GM21526 (cell line): ENCODE measurements at regions not wholly inside any gene's neighbourhood (a gene's known extent, or its start where the extent isn't known, plus 50 kb on each side); places are given as distances from the start of the nearest gene placed in this dataset.

Source experiments
- ATAC-seq: cut with Tn5 transposase; IDR thresholded peaks from one replicate; pipeline ENCODE4 v1.9.1; 2021; ENCODE audit warnings: moderate library complexity; ENCODE audit not compliant: unreplicated experiment, low FRiP score

DNA sequence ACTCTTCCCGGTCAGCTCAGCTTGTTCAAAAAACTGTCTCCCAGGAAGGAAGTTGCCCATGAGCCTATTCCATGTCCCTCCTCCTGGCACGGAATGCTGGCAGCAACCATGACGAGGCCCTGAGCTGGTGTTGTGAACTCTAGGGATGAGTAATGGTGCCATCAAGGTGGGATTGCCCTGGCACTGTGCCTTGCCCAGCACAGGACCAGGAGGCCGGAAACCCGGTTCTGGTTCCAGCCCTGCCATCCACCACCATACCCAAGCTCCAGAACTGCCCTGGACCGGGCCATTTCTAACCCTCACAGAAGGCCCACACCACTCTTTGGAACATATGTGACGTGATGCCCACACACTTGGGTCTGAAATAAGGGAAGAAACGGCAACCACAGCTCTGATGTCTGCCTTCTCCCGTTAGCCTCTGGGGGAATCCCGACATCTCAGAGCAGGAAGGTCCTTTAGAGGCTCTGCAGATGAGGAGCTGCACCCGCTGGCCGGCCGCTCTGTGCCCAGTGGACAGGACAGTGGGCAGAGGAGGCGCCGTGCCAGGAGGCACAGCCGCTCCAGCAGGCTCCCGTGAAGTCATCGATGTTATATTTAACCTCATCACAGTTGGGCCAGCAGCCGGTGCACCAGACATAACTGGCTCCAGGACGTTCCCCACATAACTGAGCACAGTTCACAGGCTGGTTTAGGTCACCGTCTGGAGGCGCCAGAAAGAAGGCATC lies 462.1 kb upstream of the ID2 start:
- ATAC-seq: no peak

GRCh38 chr2:8222979-8223694 lies 458.7 kb upstream of the ID2 start:
- no peak for ATAC-seq

GRCh38 chr2:8223695-8224346 lies 458.0 kb upstream of the ID2 start:
- no peak for ATAC-seq

- no peak for ATAC-seq
Measured at GRCh38 chr2:8224347-8225190, 457.3 kb upstream of the ID2 start.

DNA sequence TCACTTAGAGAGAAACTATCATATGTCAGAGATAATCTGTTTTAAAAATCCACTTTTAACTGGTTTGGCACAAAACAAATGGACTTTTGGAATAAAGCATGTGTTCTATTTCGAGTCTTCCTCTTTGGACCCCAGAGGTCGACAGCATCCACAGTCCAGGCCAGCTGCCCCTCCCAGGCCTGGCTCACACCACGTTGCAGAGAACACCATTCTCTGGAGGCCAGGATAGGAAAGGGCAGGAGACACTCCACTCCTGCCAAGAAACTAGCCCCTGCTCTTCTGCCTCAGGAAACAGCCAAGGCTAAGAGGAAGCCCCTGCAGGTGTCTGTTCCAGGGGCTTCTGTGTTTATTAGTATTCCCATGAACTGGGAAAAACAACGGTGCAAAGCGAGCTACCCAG lies 456.6 kb upstream of the ID2 start:
- ATAC-seq: no peak

- no peak for ATAC-seq
Measured at GRCh38 chr2:8225798-8226197, 456.1 kb upstream of the ID2 start.

DNA sequence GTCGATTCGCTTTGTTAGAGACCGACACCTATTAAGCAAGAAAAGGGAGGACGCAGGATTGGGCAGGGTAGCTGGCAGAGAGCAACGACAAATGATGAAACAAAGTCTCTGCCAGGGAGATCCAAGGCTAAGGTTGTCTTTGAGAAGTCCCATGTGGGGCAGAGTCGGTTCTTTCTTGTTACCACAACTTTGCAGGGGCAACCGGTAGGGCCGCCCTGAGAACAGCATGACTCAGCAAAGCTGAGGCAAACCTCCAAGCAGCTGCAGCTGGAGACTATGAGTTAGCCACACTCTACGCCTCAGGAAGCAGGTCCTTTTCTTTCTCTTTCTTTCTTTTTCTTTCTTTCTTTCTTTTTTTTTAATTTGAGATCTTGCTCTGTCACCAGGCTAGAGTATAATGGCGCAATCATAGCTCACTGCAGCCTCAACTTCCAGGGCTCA lies 452.3 kb upstream of the ID2 start:
- peak; percentile 74 for ATAC-seq

GRCh38 chr2:8230466-8230865 lies 451.4 kb upstream of the ID2 start:
- no peak for ATAC-seq

DNA sequence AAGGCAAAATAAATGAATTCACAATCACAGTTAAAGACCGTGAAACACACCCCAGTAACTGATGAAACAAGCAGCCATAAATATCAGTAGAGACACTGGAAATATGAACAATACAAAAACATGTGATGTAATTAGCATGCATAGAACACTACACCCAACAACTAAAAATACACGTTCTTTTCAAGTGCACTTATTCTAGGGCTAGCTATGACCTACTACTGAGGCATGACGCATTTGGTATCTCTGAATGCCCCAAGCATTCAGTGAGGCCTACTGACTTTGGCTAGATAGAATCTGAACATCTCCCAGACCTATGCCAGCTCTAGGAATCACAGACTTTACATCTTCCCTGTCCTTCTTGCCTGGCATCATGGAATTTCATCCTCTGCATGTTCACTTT lies 450.0 kb upstream of the ID2 start:
- ATAC-seq: no peak

DNA sequence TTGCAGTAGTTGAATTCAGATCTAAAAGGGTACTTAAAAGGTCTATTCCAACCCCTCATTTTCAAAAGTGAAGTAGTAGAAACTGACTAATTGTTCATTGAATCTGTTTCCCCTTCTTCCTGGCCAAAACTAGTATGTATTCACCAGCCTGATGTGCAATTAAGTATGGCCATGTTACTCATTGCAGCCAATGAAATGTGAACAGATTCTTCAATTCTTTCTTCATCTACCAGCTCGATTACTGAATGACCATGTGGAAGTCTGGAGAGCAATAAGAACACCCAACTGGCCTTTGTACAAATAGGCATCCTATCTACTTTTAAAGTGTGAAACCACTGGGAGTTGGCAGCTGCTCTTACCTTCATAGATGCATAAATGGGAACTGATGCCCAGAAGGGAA lies 449.0 kb upstream of the ID2 start:
- ATAC-seq: no peak

DNA sequence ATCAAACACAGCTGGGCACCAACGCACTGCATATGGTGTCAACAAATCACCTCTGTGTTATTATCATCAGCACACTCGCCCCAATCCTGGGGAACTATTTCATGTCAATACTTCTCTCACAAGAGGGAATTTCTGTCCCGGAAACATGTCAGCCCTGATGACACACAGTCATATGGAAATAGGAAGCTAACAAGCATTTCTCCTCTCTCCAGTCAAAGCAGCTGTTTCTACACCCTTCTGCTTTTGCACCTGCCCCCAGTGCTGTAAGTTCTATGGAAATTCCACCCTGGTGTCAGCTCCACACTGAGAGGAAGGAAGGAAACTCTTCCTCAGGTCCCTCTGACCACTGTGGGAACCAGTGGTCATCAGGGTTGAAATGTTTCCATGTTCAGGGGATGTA lies 447.6 kb upstream of the ID2 start:
- peak; percentile 31 for ATAC-seq

- ATAC-seq: peak; percentile 92
Measured at GRCh38 chr2:8234757-8235374, 447.0 kb upstream of the ID2 start.

GRCh38 chr2:8235419-8235818 lies 446.4 kb upstream of the ID2 start:
- ATAC-seq: no peak

GRCh38 chr2:8236391-8236790 lies 445.5 kb upstream of the ID2 start:
- no peak for ATAC-seq

GRCh38 chr2:8238521-8239230 lies 443.2 kb upstream of the ID2 start:
- no peak for ATAC-seq

DNA sequence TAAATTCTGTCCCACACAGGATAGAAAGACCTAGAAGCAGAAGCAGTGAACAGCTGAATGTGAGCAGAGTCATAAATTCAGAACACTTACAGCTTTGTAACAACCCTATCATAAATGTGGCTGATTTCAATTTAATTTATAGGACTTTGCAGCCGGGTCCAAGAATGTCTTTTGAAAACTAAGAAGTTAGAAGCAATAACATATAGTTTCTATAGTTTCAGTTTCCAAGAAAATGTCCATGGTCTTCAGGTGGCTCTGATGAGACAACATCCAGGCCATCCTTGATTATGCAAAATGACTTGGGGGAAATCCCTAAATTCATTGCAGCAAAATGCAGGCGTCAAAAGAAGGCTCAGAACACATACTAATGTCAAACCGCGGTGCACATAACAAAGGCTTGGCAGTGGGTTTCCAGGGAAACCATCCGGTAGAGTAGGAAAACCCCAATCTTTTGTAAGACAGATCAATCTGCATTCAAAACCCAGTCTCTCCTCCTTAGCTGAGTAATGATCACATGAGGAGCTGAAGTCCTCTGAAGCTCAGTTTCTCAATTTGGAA lies 442.2 kb upstream of the ID2 start:
- no peak for ATAC-seq

DNA sequence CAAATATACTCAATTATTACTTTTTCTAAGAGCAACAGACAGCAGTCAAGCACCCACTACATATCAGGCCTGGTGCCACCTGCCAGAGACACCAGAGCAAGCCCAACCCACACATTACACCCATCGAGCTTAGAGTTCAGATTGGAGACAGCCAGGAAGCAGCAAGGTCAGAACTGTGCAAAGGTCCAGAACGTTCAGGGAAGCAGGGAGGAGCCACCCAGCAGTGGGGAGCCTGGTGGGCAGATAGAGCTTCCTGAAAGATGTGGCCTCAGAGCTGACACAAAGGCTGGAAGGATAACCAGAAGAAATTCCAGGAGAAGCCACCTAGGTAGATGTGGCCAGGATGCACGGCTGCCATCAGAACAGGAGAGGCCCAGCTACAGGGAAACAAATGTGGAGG lies 440.5 kb upstream of the ID2 start:
- no peak for ATAC-seq

GRCh38 chr2:8242739-8243138 lies 439.1 kb upstream of the ID2 start:
- no peak for ATAC-seq

GRCh38 chr2:8243748-8244400 lies 438.0 kb upstream of the ID2 start:
- no peak for ATAC-seq
